Heart right ventricle (tissue), 16 donors: ENCODE measurements at regions not wholly inside any gene's neighbourhood (a gene's known extent, or its start where the extent isn't known, plus 50 kb on each side); places are given as distances from the start of the nearest gene placed in this dataset.

Experiments used
- ATAC-seq, 8 donors: fragments of 200-7000 bp; cut with Tn5 transposase; one replicate each; pipeline ENCODE4 v1.9.1; 2020; ENCODE audit warnings: mild to moderate bottlenecking in 8 of 8, moderate library complexity in 8 of 8, moderate number of reproducible peaks in 1 of 8
- DNase-seq, 2 donors: peaks; one replicate each; pipeline ENCODE4 v3.0.0-alpha.2; 2020
- H3K27ac ChIP-seq, 10 donors: fragments of 200-600 bp; sonication (generic) in 2 of 10; one replicate each; pipeline versions ENCODE4 v1.5.0 to v1.8.0; 2020 to 2022; ENCODE audit warnings: mild to moderate bottlenecking in 3 of 10
- H3K27me3 ChIP-seq, 7 donors: fragments of 200-600 bp; one replicate each; pipeline ENCODE4 v1.8.0; 2021 to 2022; ENCODE audit warnings: mild to moderate bottlenecking in 2 of 7
- H3K36me3 ChIP-seq, 9 donors: fragments of 200-600 bp; sonication (generic) in 1 of 9; one replicate each; pipeline versions ENCODE4 v1.5.0 to v1.8.0; 2020 to 2022; ENCODE audit warnings: mild to moderate bottlenecking in 2 of 9
- H3K4me1 ChIP-seq, 9 donors: fragments of 200-600 bp; sonication (generic) in 1 of 9; one replicate each; pipeline versions ENCODE4 v1.5.0 to v1.8.0; 2020 to 2022; ENCODE audit warnings: mild to moderate bottlenecking in 4 of 9
- H3K4me3 ChIP-seq, 10 donors: fragments of 200-600 bp; sonication (generic) in 2 of 10; one replicate each; pipeline versions ENCODE4 v1.5.0 to v1.8.0; 2020 to 2022; ENCODE audit warnings: mild to moderate bottlenecking in 7 of 10, moderate library complexity in 2 of 10
- H3K9me3 ChIP-seq, 11 donors: fragments of 200-600 bp in 10 of 11; sonication (generic) in 2 of 11; one replicate each; pipeline versions ENCODE4 v1.5.0 to v1.8.0; 2013 to 2022; ENCODE audit warnings: mild to moderate bottlenecking in 2 of 11, control low read depth in 1 of 11, moderate library complexity in 1 of 11
- CTCF ChIP-seq, 9 donors: fragments of 200-600 bp; sonication (generic) in 2 of 9; IDR thresholded peaks; one replicate each; pipeline versions ENCODE4 v1.5.0 to v1.8.0; 2021 to 2022; ENCODE audit warnings: antibody characterized with exemption in 9 of 9, mild to moderate bottlenecking in 5 of 9, moderate library complexity in 1 of 9
- WGBS, 2 donors: extraction: QIAGEN DNeasy Blood & Tissue Kit; methylation state at CpG; one replicate each; pipeline ENCODE4 v1.1.7; 2013; ENCODE audit warnings: inconsistent platforms in 1 of 2; 5-methylcytosine and 5-hydroxymethylcytosine counted together
- intact Hi-C, 10 donors: fragments of 100-400 bp; cut with DNase I; formaldehyde crosslinking; loops; one replicate each; pipeline versions ENCODE4 v1.11.1 to v1.14.2; 2022
- donor health status: Arrhythmogenic right ventricular cardiomyopathy.
- donor health status: ischemic (EF 13 %, LVEDD 7.1; RV severe dilation, severe dysfunction).
- donor health status: healthy with polysubstance abuse.
- donor health status: DM: no; HTN: yes; CAD: no.
- donor health status: DM: no; HTN: no; CAD: no.
- donor health status: ischemic (EF 25% LVEDD 6.9; RV normal size, moderate dysfunction).
- donor health status: ischemic (EF 25% LVEDD 5.7; RV mildly dilated, moderate dysfunction).
- donor health status: healthy.
- donor health status: DM: yes; HTN: yes; CAD: no.
- donor health status: Ischemic cardiomyopathy.
- donor health status: ischemic (EF 35%, LVEDD 5.7; RV mildly dilated, moderate dysfunction).
- donor health status: nonischemic (EF 11% LVEDD 7.7; RV severe dilation, severe dysfunction).
- donor health status: DM: yes; HTN: yes; CAD: no.
- donor health status: PGD.
- donor health status: ischemic (EF 29% LVEDD 5.4; RV normal size, mild dysfunction).
- donor health status: nonischemic (EF 23%, LVEDD 6.1; RV moderate dilation, normal function).

- H3K4me3 ChIP-seq: no peak overlapping the region
- no peak for TF ChIP-seq CTCF (IDR thresholded peaks at IDR 0.05)
- H3K27me3 ChIP-seq: no peaks in the 10 kb centered on the region
- ATAC-seq (no peak), DNase-seq (no peak)
- WGBS, 2 donors: 89 to 98% methylated on average over 1 of the region's 1 CpG
- no peaks in the 10 kb centered on the region for H3K36me3 ChIP-seq
- H3K4me1 ChIP-seq: no peaks in the 10 kb centered on the region
- H3K9me3 ChIP-seq: no peaks in the 10 kb centered on the region
- H3K27ac ChIP-seq: no peak overlapping the region
- intact Hi-C loops: no loop called here
These were observed 1335.2 kb upstream of the ZEB2 start for GRCh38 chr2:145855142-145855541.

GRCh38 chr2:145854039-145854755 is 1334.3 kb upstream of the ZEB2 start:
- TF ChIP-seq CTCF (IDR thresholded peaks at IDR 0.05): no peak
- Histone ChIP-seq H3K4me3 (no peak overlapping the region), H3K27me3 (no peaks in the 10 kb centered on the region), H3K9me3 (no peaks in the 10 kb centered on the region), H3K4me1 (no peaks in the 10 kb centered on the region), H3K36me3 (no peaks in the 10 kb centered on the region), H3K27ac (no peak overlapping the region)
- WGBS, 2 donors: 88 to 90% methylated on average over 4 of the region's 4 CpGs
- ATAC-seq: no peak
- intact Hi-C loops: no loop called here
- DNase-seq: no peak

- intact Hi-C loops: no loop called here
- 79 to 83% methylated on average over 2 of the region's 2 CpGs for WGBS, 2 donors
- ATAC-seq: no peak
- H3K4me1 ChIP-seq: no peaks in the 10 kb centered on the region
- H3K27me3 ChIP-seq: no peaks in the 10 kb centered on the region
- no peak for TF ChIP-seq CTCF (IDR thresholded peaks at IDR 0.05)
- no peaks in the 10 kb centered on the region for H3K9me3 ChIP-seq
- DNase-seq: no peak
- no peak overlapping the region for H3K4me3 ChIP-seq
- no peaks in the 10 kb centered on the region for H3K36me3 ChIP-seq
- no peak overlapping the region for H3K27ac ChIP-seq
These were observed 1331.8 kb upstream of the ZEB2 start for GRCh38 chr2:145851730-145852129.

- H3K9me3 ChIP-seq: no peaks in the 10 kb centered on the region
- H3K4me3 ChIP-seq: no peak overlapping the region
- no peak overlapping the region for H3K27ac ChIP-seq
- 89 to 92% methylated on average over 4 of the region's 4 CpGs for WGBS, 2 donors
- H3K4me1 ChIP-seq: no peaks in the 10 kb centered on the region
- ATAC-seq: no peak
- intact Hi-C loops: no loop called here
- TF ChIP-seq CTCF (IDR thresholded peaks at IDR 0.05): no peak
- no peaks in the 10 kb centered on the region for H3K27me3 ChIP-seq
- no peak for DNase-seq
- no peaks in the 10 kb centered on the region for H3K36me3 ChIP-seq
These were observed 1329.5 kb upstream of the ZEB2 start for GRCh38 chr2:145849466-145849865.
